Keratinocyte (primary cell): ENCODE measurements at regions not wholly inside any gene's neighbourhood (a gene's known extent, or its start where the extent isn't known, plus 50 kb on each side); places are given as distances from the start of the nearest gene placed in this dataset.
"Not testable (repeated sequence)": the region's sequence is repeated elsewhere in the genome, so short reads cannot be mapped to it uniquely, and the experiment has no call there.

Experiments used
- CTCF ChIP-seq, 3 experiments: IDR thresholded peaks in 1 of 3; conservative IDR thresholded peaks in 1 of 3; optimal IDR thresholded peaks in 1 of 3; 2 replicates in 2 of 3; 3 replicates in 1 of 3; pipeline versions ENCODE3 to v1.5.1; 2011; ENCODE audit warnings: low read length in 3 of 3, mild to moderate bottlenecking in 3 of 3, moderate library complexity in 2 of 3, control low read depth in 1 of 3, inconsistent platforms in 1 of 3; ENCODE audit not compliant: insufficient read depth in 2 of 3; ENCODE audit errors: extremely low read depth in 1 of 3
- EZH2 ChIP-seq: IDR thresholded peaks from one replicate; pipeline ENCODE4 v1.6.1; 2012; ENCODE audit warnings: inconsistent platforms, mild to moderate bottlenecking, low read length, moderate library complexity

DNA sequence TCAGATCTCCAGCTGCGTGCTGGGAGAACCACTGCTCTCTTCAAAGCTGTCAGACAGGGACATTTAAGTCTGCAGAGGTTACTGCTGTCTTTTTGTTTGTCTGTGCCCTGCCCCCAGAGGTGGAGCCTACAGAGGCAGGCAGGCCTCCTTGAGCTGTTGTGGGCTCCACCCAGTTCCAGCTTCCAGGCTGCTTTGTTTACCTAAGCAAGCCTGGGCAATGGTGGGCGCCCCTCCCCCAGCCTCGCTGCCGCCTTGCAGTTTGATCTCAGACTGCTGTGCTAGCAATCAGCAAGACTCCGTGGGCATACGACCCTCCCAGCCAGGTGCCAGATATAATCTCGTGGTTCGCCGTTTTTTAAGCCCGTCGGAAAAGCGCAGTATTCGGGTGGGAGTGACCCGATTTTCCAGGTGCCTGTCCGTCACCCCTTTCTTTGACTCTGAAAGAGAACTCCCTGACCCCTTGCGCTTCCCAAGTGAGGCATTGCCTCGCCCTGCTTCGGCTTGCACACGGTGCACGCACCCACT is 288.2 kb downstream of the RASEF start:
- TF ChIP-seq CTCF (optimal IDR thresholded peaks at IDR 0.05 in 1 of 3, IDR thresholded peaks at IDR 0.05 in 1 of 3, conservative IDR thresholded peaks at IDR 0.05 in 1 of 3; ENCODE audit: extremely low read depth in 1 of 3, insufficient read depth in 2 of 3, low read length in 3 of 3); EZH2: not testable (repeated sequence)
